Tibial nerve (tissue), 4 donors: ENCODE measurements at regions not wholly inside any gene's neighbourhood (a gene's known extent, or its start where the extent isn't known, plus 50 kb on each side); places are given as distances from the start of the nearest gene placed in this dataset.

Source experiments
- DNase-seq, 2 donors: peaks; one replicate each; pipeline ENCODE4 v3.0.0-alpha.2; 2019; ENCODE audit warnings: low spot score in 2 of 2
- H3K27ac ChIP-seq, 4 donors: fragments of 200-600 bp; sonication (generic) in 3 of 4; one replicate each; pipeline ENCODE4 v1.5.1; 2017 to 2019; ENCODE audit warnings: mild to moderate bottlenecking in 1 of 4
- H3K27me3 ChIP-seq, 2 donors: fragments of 200-600 bp; sonication (generic) in 1 of 2; one replicate each; pipeline versions ENCODE4 v1.5.1 to v1.6.0; 2017 to 2019
- H3K36me3 ChIP-seq, 3 donors: fragments of 200-600 bp; sonication (generic); one replicate each; pipeline ENCODE4 v1.5.1; 2018 to 2019
- H3K4me1 ChIP-seq, 4 donors: fragments of 200-600 bp; sonication (generic) in 3 of 4; one replicate each; pipeline ENCODE4 v1.5.1; 2017 to 2019
- H3K4me3 ChIP-seq, 4 donors: fragments of 200-600 bp; sonication (generic) in 3 of 4; one replicate each; pipeline ENCODE4 v1.5.1; 2017 to 2019; ENCODE audit warnings: mild to moderate bottlenecking in 1 of 4, moderate library complexity in 1 of 4
- H3K9me3 ChIP-seq, 4 donors: fragments of 200-600 bp; sonication (generic) in 3 of 4; one replicate each; pipeline ENCODE4 v1.5.1; 2017 to 2019
- CTCF ChIP-seq, 5 experiments: fragments of 200-600 bp in 3 of 5; fragments of 450-650 bp in 2 of 5; sonication (generic) in 3 of 5; IDR thresholded peaks; one replicate each; pipeline ENCODE4 v1.5.1; 2016 to 2019; ENCODE audit warnings: antibody characterized with exemption in 5 of 5, mild to moderate bottlenecking in 3 of 5, moderate library complexity in 2 of 5
- EP300 ChIP-seq, 2 donors: sonication (generic); formaldehyde crosslinking; IDR thresholded peaks; one replicate each; pipeline ENCODE4 v1.6.1; 2017; ENCODE audit warnings: antibody characterized with exemption in 2 of 2, mild to moderate bottlenecking in 1 of 2
- POLR2A ChIP-seq, 2 donors: fragments of 450-650 bp; IDR thresholded peaks; one replicate each; pipeline ENCODE4 v1.6.1; 2017; ENCODE audit warnings: antibody characterized with exemption in 2 of 2, mild to moderate bottlenecking in 2 of 2, moderate library complexity in 2 of 2
- WGBS, 2 donors: methylation state at CpG; one replicate each; pipeline ENCODE4 v1.1.5; 2018; 5-methylcytosine and 5-hydroxymethylcytosine counted together

DNA sequence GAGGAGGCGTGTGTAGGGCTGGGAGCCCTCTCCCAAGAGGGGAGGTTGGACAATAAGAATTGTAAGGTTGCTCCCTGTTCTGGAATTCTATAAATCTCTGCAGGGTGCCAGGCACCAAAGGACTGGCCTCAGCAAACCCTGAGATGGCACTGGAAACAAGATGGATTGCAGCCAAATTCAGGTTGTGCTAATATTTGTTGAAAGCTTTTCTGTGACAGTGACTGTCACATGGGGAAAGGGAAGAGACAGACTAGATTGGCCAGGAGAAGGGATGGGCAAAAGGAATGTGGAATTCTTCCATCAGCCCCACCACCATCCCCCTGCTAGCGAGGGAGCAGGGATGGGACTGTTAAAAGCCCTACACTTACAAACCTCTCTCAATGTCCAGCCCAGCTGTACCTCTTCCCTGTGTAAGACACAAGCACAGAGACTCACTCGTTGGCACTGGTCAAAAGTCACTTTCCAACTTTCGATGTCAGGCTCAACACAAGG is 62.4 kb downstream of the SOX9 start:
- TF ChIP-seq EP300 (IDR thresholded peaks at IDR 0.05), result no peak
- no peak for TF ChIP-seq CTCF (IDR thresholded peaks at IDR 0.05)
- TF ChIP-seq POLR2A (IDR thresholded peaks at IDR 0.05), result no peak
- H3K36me3 ChIP-seq, result no peaks in the 10 kb centered on the region
- 89 to 92% methylated on average over 4 of the region's 4 CpGs for WGBS, 2 donors
- DNase-seq, result no peak
- H3K4me1 ChIP-seq, result peaks cover 0 to 21% (median 0%) of the 10 kb centered on the region in 4 donors
- H3K27ac ChIP-seq, result no peak overlapping the region
- no peak overlapping the region for H3K4me3 ChIP-seq
- H3K9me3 ChIP-seq, result no peaks in the 10 kb centered on the region
- no peaks in the 10 kb centered on the region for H3K27me3 ChIP-seq

DNA sequence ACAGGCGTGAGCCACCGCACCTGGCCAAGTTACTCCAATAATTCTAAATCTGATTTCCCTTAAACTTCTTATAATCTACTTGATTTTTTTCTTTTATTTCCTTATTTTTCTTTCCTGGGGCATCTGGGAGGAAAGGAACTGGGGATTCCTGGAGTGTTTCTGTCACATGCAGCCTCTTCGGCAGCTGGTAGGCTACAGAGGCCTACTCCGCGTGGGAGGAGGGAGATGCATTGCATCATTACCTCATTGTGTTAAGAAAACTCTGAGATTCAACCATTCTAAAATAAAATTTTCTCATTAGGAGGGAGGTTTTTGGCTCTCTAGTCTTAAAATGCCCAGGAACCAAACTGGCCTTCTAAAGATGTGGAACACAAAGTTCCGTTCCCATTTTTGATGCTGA is 64.0 kb downstream of the SOX9 start:
- TF ChIP-seq EP300 (IDR thresholded peaks at IDR 0.05), result no peak
- no peak for TF ChIP-seq POLR2A (IDR thresholded peaks at IDR 0.05)
- TF ChIP-seq CTCF (IDR thresholded peaks at IDR 0.05), result no peak

GRCh38 chr17:72185564-72185963 is 64.7 kb downstream of the SOX9 start:
- WGBS, 2 donors, result 21 to 42% methylated on average over 8 of the region's 8 CpGs
- TF ChIP-seq CTCF (IDR thresholded peaks at IDR 0.05) (no peak), POLR2A (IDR thresholded peaks at IDR 0.05) (no peak), EP300 (IDR thresholded peaks at IDR 0.05) (no peak)
- Histone ChIP-seq H3K4me3 (no peak overlapping the region), H3K27ac (no peak overlapping the region), H3K27me3 (no peaks in the 10 kb centered on the region), H3K9me3 (no peaks in the 10 kb centered on the region), H3K36me3 (no peaks in the 10 kb centered on the region), H3K4me1 (peaks cover 0 to 22% (median 0%) of the 10 kb centered on the region in 4 donors)
- no peak for DNase-seq

More for the DNA sequence above, 64.0 kb downstream of the SOX9 start:
- DNase-seq, result no peak
- no peak overlapping the region for H3K4me3 ChIP-seq
- H3K27ac ChIP-seq, result no peak overlapping the region
- no peaks in the 10 kb centered on the region for H3K36me3 ChIP-seq
- H3K9me3 ChIP-seq, result no peaks in the 10 kb centered on the region
- no peaks in the 10 kb centered on the region for H3K27me3 ChIP-seq
- 69 to 78% methylated on average over 6 of the region's 6 CpGs for WGBS, 2 donors
- peaks cover 0 to 22% (median 0%) of the 10 kb centered on the region in 4 donors for H3K4me1 ChIP-seq

DNA sequence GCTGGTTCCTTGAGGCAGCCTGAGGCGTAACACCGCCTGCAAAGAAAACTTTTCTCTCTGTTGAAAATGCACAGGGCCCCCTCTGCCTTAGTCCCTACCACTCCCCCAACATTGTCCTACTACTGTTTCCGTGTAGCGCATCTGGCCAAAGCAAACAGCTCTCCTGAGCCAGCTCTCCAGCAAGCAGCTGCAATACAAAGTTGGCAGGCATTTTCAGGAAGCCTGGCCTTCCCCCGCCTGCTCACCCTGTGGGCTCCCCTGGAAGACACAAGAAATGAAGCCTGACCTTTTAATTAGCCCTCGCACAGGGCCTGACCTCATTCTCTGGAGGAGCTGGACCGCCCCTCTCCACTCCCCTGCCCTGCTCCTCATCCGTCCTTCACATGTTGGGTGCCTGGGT is 66.7 kb downstream of the SOX9 start:
- Histone ChIP-seq H3K36me3 (no peaks in the 10 kb centered on the region), H3K9me3 (no peaks in the 10 kb centered on the region), H3K4me3 (no peak overlapping the region), H3K4me1 (peaks cover 0 to 29% (median 0%) of the 10 kb centered on the region in 4 donors), H3K27ac (no peak overlapping the region), H3K27me3 (no peaks in the 10 kb centered on the region)
- peak in 1 of 2 donors; percentile 56 for DNase-seq
- TF ChIP-seq CTCF (IDR thresholded peaks at IDR 0.05) (no peak), EP300 (IDR thresholded peaks at IDR 0.05) (peak in 1 of 2 donors; percentile 25)
- 32 to 43% methylated on average over 8 of the region's 8 CpGs for WGBS, 2 donors

GRCh38 chr17:72188801-72189200 is 68.0 kb downstream of the SOX9 start:
- Histone ChIP-seq H3K27ac (no peak overlapping the region), H3K4me3 (no peak overlapping the region), H3K9me3 (no peaks in the 10 kb centered on the region), H3K36me3 (no peaks in the 10 kb centered on the region), H3K27me3 (no peaks in the 10 kb centered on the region), H3K4me1 (peaks cover 0 to 29% (median 0%) of the 10 kb centered on the region in 4 donors)
- TF ChIP-seq EP300 (IDR thresholded peaks at IDR 0.05) (no peak), CTCF (IDR thresholded peaks at IDR 0.05) (no peak), POLR2A (IDR thresholded peaks at IDR 0.05) (no peak)
- no peak for DNase-seq
- WGBS, 2 donors, result 88 to 93% methylated on average over 2 of the region's 2 CpGs
